ENCODE measurements at regions not wholly inside any gene's neighbourhood (a gene's known extent, or its start where the extent isn't known, plus 50 kb on each side); places are given as distances from the start of the nearest gene placed in this dataset.

DNA sequence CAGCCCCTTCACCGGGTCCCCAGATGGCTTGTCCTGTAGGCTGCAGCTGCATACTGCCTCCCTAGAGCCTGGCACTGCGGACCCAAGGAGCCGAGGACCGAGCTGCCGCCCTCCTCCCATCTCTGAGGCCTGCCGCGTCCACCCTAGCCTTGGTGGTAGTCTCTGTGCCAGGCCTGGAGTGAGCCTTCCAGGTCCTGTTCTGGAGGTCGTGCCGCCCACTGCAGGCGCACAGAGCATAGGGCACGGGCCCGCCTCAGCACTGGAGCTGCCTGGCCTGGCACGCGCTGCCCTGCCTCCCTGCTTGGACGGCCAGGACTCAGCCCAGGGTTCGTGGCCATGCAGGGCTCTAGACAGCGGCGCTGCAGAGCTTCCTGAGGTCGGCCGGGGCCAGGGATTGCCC is 239.5 kb downstream of the DCDC2C start:
- Histone ChIP-seq H3K36me3 (ENCODE audit: control insufficient read depth in 2 of 2, insufficient read depth in 1 of 2, low read length in 2 of 2) (no peaks in the 10 kb centered on the region), H3K27ac (ENCODE audit: extremely low read depth, low read depth, low read length) (no peak overlapping the region), H3K4me3 (ENCODE audit: low read depth, low read length) (no peak overlapping the region), H3K9me3 (ENCODE audit: control insufficient read depth, insufficient read depth, low read depth, low read length) (no peaks in the 10 kb centered on the region), H3K4me1 (ENCODE audit: control insufficient read depth, insufficient read depth, low read length) (no peaks in the 10 kb centered on the region)
- TF ChIP-seq ZNF184 (tag by site-specific recombination; IDR thresholded peaks at IDR 0.05) = no peak
- no peak for TF ChIP-seq ZSCAN16 (tag by site-specific recombination; IDR thresholded peaks at IDR 0.05)
- no peak for TF ChIP-seq SALL2 (tag by site-specific recombination; IDR thresholded peaks at IDR 0.05; ENCODE audit: borderline replicate concordance)
- no peak for TF ChIP-seq TRIM28 (IDR thresholded peaks at IDR 0.05; ENCODE audit: borderline replicate concordance, low read length)
- no peak for TF ChIP-seq ZNF600 (tag by site-specific recombination; IDR thresholded peaks at IDR 0.05)
- TF ChIP-seq, protein P1, sequence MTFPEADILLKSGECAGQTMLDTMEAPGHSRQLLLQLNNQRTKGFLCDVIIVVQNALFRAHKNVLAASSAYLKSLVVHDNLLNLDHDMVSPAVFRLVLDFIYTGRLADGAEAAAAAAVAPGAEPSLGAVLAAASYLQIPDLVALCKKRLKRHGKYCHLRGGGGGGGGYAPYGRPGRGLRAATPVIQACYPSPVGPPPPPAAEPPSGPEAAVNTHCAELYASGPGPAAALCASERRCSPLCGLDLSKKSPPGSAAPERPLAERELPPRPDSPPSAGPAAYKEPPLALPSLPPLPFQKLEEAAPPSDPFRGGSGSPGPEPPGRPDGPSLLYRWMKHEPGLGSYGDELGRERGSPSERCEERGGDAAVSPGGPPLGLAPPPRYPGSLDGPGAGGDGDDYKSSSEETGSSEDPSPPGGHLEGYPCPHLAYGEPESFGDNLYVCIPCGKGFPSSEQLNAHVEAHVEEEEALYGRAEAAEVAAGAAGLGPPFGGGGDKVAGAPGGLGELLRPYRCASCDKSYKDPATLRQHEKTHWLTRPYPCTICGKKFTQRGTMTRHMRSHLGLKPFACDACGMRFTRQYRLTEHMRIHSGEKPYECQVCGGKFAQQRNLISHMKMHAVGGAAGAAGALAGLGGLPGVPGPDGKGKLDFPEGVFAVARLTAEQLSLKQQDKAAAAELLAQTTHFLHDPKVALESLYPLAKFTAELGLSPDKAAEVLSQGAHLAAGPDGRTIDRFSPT (tag by site-specific recombination; IDR thresholded peaks at IDR 0.05) = no peak
- TF ChIP-seq, protein P2, sequence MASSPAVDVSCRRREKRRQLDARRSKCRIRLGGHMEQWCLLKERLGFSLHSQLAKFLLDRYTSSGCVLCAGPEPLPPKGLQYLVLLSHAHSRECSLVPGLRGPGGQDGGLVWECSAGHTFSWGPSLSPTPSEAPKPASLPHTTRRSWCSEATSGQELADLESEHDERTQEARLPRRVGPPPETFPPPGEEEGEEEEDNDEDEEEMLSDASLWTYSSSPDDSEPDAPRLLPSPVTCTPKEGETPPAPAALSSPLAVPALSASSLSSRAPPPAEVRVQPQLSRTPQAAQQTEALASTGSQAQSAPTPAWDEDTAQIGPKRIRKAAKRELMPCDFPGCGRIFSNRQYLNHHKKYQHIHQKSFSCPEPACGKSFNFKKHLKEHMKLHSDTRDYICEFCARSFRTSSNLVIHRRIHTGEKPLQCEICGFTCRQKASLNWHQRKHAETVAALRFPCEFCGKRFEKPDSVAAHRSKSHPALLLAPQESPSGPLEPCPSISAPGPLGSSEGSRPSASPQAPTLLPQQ (tag by site-specific recombination; IDR thresholded peaks at IDR 0.05) = no peak
- TF ChIP-seq, protein P3, sequence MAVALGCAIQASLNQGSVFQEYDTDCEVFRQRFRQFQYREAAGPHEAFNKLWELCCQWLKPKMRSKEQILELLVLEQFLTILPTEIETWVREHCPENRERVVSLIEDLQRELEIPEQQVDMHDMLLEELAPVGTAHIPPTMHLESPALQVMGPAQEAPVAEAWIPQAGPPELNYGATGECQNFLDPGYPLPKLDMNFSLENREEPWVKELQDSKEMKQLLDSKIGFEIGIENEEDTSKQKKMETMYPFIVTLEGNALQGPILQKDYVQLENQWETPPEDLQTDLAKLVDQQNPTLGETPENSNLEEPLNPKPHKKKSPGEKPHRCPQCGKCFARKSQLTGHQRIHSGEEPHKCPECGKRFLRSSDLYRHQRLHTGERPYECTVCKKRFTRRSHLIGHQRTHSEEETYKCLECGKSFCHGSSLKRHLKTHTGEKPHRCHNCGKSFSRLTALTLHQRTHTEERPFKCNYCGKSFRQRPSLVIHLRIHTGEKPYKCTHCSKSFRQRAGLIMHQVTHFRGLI (tag by site-specific recombination; IDR thresholded peaks at IDR 0.05) = no peak
- no peak for TF ChIP-seq ZNF677 (tag by site-specific recombination; IDR thresholded peaks at IDR 0.05)
- TF ChIP-seq, protein P4, sequence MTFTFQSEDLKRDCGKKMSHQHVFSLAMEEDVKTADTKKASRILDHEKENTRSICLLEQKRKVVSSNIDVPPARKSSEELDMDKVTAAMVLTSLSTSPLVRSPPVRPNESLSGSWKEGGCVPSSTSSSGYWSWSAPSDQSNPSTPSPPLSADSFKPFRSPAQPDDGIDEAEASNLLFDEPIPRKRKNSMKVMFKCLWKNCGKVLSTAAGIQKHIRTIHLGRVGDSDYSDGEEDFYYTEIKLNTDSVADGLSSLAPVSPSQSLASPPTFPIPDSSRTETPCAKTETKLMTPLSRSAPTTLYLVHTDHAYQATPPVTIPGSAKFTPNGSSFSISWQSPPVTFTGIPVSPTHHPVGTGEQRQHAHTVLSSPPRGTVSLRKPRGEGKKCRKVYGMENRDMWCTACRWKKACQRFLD (tag by site-specific recombination; IDR thresholded peaks at IDR 0.05) = no peak
- TF ChIP-seq, protein P5, sequence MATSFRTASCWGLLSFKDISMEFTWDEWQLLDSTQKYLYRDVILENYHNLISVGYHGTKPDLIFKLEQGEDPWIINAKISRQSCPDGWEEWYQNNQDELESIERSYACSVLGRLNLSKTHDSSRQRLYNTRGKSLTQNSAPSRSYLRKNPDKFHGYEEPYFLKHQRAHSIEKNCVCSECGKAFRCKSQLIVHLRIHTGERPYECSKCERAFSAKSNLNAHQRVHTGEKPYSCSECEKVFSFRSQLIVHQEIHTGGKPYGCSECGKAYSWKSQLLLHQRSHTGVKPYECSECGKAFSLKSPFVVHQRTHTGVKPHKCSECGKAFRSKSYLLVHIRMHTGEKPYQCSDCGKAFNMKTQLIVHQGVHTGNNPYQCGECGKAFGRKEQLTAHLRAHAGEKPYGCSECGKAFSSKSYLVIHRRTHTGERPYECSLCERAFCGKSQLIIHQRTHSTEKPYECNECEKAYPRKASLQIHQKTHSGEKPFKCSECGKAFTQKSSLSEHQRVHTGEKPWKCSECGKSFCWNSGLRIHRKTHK (tag by site-specific recombination; IDR thresholded peaks at IDR 0.05) = no peak
- POLR2A ChIA-PET = no interaction called here
- CTCF ChIA-PET = interaction anchor here (1.2 kb wide), 1 partner anchor 138 kb away, joined by 3 read pairs; no protein-coding TSS in a partner anchor

DNA sequence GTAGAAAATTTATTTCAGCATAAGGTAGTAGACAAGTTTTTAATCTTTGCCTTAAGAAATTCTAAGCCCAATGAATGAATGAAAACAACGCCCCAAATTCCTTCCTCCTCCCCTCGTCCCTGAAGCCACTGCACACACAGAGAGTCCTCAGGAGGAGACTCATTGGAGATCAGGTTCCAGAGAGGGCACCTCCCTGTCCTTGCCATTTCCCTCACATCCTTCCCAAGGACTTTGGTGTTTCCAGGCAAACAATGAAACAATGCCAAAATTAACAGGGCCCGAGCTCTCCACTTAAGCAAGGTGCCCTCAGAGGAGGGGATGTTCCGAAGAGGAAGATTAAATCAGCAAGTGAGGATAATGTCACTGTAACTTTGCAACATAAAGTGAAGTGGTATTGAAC is 240.7 kb downstream of the DCDC2C start:
- ChIA-PET CTCF (interaction anchor here (0.6 kb wide), 1 partner anchor 116 kb away, joined by 3 read pairs; no protein-coding TSS in a partner anchor), POLR2A (no interaction called here)
- TF ChIP-seq ZBTB17 (tag by site-specific recombination; IDR thresholded peaks at IDR 0.05) (no peak), ZNF514 (tag by site-specific recombination; IDR thresholded peaks at IDR 0.05) (no peak), ZNF510 (tag by site-specific recombination; IDR thresholded peaks at IDR 0.05; ENCODE audit: insufficient replicate concordance) (no peak), ZNF660 (tag by site-specific recombination; IDR thresholded peaks at IDR 0.05) (no peak), EGR2 (tag by site-specific recombination; IDR thresholded peaks at IDR 0.05; ENCODE audit: low read depth) (no peak), ZNF792 (tag by site-specific recombination; IDR thresholded peaks at IDR 0.05) (no peak), ZNF473 (tag by site-specific recombination; IDR thresholded peaks at IDR 0.05) (no peak), SP3 (tag by site-specific recombination; IDR thresholded peaks at IDR 0.05) (no peak), ZNF600 (tag by site-specific recombination; IDR thresholded peaks at IDR 0.05) (no peak), ZNF157 (tag by site-specific recombination; IDR thresholded peaks at IDR 0.05) (no peak)
- TF ChIP-seq, protein P6, sequence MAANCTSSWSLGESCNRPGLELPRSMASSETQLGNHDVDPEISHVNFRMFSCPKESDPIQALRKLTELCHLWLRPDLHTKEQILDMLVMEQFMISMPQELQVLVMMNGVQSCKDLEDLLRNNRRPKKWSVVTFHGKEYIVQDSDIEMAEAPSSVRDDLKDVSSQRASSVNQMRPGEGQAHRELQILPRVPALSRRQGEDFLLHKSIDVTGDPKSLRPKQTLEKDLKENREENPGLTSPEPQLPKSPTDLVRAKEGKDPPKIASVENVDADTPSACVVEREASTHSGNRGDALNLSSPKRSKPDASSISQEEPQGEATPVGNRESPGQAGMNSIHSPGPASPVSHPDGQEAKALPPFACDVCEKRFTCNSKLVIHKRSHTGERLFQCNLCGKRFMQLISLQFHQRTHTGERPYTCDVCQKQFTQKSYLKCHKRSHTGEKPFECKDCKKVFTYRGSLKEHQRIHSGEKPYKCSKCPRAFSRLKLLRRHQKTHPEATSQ (tag by site-specific recombination; IDR thresholded peaks at IDR 0.05) = no peak
- TF ChIP-seq, protein P7, sequence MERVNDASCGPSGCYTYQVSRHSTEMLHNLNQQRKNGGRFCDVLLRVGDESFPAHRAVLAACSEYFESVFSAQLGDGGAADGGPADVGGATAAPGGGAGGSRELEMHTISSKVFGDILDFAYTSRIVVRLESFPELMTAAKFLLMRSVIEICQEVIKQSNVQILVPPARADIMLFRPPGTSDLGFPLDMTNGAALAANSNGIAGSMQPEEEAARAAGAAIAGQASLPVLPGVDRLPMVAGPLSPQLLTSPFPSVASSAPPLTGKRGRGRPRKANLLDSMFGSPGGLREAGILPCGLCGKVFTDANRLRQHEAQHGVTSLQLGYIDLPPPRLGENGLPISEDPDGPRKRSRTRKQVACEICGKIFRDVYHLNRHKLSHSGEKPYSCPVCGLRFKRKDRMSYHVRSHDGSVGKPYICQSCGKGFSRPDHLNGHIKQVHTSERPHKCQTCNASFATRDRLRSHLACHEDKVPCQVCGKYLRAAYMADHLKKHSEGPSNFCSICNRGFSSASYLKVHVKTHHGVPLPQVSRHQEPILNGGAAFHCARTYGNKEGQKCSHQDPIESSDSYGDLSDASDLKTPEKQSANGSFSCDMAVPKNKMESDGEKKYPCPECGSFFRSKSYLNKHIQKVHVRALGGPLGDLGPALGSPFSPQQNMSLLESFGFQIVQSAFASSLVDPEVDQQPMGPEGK (tag by site-specific recombination; IDR thresholded peaks at IDR 0.05) = no peak
- H3K27ac ChIP-seq (ENCODE audit: extremely low read depth, low read depth, low read length) = no peak overlapping the region
- H3K4me1 ChIP-seq (ENCODE audit: control insufficient read depth, insufficient read depth, low read length) = no peaks in the 10 kb centered on the region
- H3K9me3 ChIP-seq (ENCODE audit: control insufficient read depth, insufficient read depth, low read depth, low read length) = no peaks in the 10 kb centered on the region
- no peak overlapping the region for H3K4me3 ChIP-seq (ENCODE audit: low read depth, low read length)
- no peaks in the 10 kb centered on the region for H3K36me3 ChIP-seq (ENCODE audit: control insufficient read depth in 2 of 2, insufficient read depth in 1 of 2, low read length in 2 of 2)
